Muscle of leg (tissue), 3 donors: ENCODE measurements at regions not wholly inside any gene's neighbourhood (a gene's known extent, or its start where the extent isn't known, plus 50 kb on each side); places are given as distances from the start of the nearest gene placed in this dataset.

Source experiments
- DNase-seq: peaks from one replicate; pipeline ENCODE4 v3.0.0; 2013
- H3K27ac ChIP-seq: one replicate; pipeline ENCODE4 v1.5.1; 2013; ENCODE audit warnings: mild to moderate bottlenecking, low read length, control low read depth
- H3K27me3 ChIP-seq: one replicate; pipeline ENCODE4 v1.6.1; 2013; ENCODE audit warnings: low read length; ENCODE audit not compliant: control insufficient read depth, insufficient read depth
- H3K36me3 ChIP-seq: one replicate; pipeline ENCODE4 v1.6.1; 2013; ENCODE audit warnings: low read length; ENCODE audit not compliant: control insufficient read depth, insufficient read depth
- H3K4me1 ChIP-seq: one replicate; pipeline ENCODE4 v1.6.1; 2013; ENCODE audit warnings: low read length; ENCODE audit not compliant: control insufficient read depth, insufficient read depth
- H3K4me3 ChIP-seq: one replicate; pipeline ENCODE4 v1.5.1; 2013; ENCODE audit warnings: low read length, control low read depth
- H3K9me3 ChIP-seq: replicated peaks from 2 replicates; pipeline ENCODE4 v1.6.1; 2013; ENCODE audit warnings: low read depth, low read length; ENCODE audit not compliant: control insufficient read depth
- WGBS: methylation state at CpG from one replicate; pipeline ENCODE4 v1.1.5; 2013; ENCODE audit warnings: missing lambda C conversion rate; ENCODE audit not compliant: insufficient coverage; 5-methylcytosine and 5-hydroxymethylcytosine counted together

DNA sequence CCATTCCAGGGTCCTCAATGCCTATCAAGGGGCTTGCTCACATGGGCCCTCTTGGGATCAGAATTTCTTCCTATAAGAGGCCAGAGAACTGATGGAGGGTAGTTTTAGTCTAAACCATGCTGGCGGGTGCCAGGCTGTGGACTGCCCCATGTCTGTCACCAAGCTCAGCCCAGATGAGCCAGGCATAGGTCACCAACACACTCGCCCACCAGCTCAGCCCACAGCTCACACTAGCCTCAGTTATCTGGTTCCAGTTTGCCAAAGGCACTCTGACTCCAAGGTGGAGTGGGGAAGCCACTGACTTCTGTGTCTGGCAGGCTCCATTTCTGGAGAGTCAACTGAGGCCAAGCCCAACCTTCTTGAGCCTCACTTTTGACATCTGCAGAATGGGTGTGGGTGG lies 50.7 kb upstream of the INSYN1 start:
- DNase-seq, result no peak
- no peaks in the 10 kb centered on the region for H3K36me3 ChIP-seq
- no peaks in the 10 kb centered on the region for H3K9me3 ChIP-seq
- H3K4me3 ChIP-seq, result no peak overlapping the region
- H3K27me3 ChIP-seq, result peaks cover 3% of the 10 kb centered on the region
- H3K4me1 ChIP-seq, result peaks cover 61% of the 10 kb centered on the region
- no CpG with 5 or more reads among the region's 2 CpGs for WGBS
- H3K27ac ChIP-seq, result no peak overlapping the region

DNA sequence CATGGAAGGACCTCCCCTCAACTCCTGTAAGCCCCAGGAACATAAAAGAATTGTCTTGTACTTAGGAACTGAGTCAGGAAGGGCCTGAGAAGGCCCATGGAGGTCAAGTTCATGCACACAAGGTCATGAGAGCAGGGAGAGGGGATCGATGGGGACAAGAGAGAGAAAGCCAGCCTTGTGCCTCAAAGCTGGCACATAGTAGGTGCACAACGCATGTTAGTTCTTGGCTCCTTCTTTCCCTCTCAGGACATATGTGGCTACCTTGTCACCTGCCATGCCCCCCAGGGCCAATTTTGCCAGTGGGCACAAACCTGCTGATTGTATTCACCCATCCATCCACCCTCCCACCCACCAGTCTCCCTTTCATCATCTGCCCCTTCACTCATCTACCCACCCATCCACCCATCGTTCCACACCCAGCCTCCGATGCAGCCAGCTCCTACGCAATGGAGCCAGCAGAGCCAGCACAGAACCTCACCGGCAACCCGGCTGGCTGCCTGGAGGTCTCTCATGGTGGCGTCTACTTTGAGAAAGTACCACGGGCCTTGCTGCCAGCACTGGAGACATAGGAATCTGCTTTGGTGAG lies 52.4 kb upstream of the INSYN1 start:
- no peak for DNase-seq
- H3K27ac ChIP-seq, result no peak overlapping the region
- WGBS, result 89% methylated on average over 5 of the region's 9 CpGs
- no peaks in the 10 kb centered on the region for H3K9me3 ChIP-seq
- peaks cover 5% of the 10 kb centered on the region for H3K27me3 ChIP-seq
- H3K4me1 ChIP-seq, result peaks cover 53% of the 10 kb centered on the region
- no peaks in the 10 kb centered on the region for H3K36me3 ChIP-seq
- H3K4me3 ChIP-seq, result no peak overlapping the region

GRCh38 chr15:73806698-73807483 lies 53.7 kb upstream of the INSYN1 start:
- Histone ChIP-seq H3K36me3 (no peaks in the 10 kb centered on the region), H3K27ac (no peak overlapping the region), H3K9me3 (no peaks in the 10 kb centered on the region), H3K4me3 (no peak overlapping the region), H3K4me1 (peaks cover 44% of the 10 kb centered on the region), H3K27me3 (peaks cover 5% of the 10 kb centered on the region)
- WGBS, result 72% methylated on average over 7 of the region's 12 CpGs
- DNase-seq, result no peak

- Histone ChIP-seq H3K27ac (no peak overlapping the region), H3K9me3 (no peaks in the 10 kb centered on the region), H3K27me3 (peaks cover 5% of the 10 kb centered on the region), H3K4me3 (no peak overlapping the region), H3K36me3 (no peaks in the 10 kb centered on the region), H3K4me1 (peaks cover 46% of the 10 kb centered on the region)
- 67% methylated on average over 1 of the region's 4 CpGs for WGBS
- no peak for DNase-seq
Measured at GRCh38 chr15:73807865-73808264, 54.7 kb upstream of the INSYN1 start.

DNA sequence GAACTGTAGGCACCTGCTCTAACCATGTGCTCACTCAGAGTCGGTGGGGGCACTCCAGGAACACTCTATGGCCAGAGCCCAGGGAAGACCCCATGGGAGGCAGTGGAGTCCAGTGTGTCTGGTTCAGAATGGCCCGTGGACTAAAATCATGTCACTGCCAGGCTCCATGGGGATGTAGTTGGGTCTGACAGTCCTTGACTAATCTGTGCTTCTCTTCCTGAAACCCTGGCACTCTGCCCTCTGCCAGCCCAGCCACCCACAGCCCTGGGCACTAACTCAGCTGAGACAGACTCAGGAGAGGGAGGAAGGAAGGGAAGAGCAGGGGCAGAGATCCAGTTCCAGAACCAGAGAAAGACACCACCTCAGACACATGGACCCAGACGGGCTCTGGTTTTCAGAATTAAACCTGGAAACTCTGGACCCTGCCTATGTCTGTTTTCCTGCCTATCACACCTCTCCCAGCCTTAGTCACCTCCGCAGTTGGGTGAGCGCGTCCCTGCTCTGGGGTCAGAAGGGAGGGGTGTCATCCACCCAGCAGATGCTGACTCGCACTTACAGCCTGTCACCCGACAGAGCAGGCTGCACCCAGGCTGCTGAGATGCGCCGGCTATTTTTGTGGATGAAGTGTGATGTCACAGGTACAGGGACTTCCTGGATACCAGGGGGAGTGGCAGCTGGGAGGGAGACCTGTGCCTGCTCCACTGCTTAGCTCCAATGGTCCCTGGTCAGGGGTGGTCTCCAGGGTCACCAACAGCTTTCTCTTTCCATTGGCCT lies 56.8 kb upstream of the INSYN1 start:
- H3K27me3 ChIP-seq, result peaks cover 5% of the 10 kb centered on the region
- no peak overlapping the region for H3K4me3 ChIP-seq
- peaks cover 39% of the 10 kb centered on the region for H3K4me1 ChIP-seq
- H3K36me3 ChIP-seq, result no peaks in the 10 kb centered on the region
- WGBS, result 26% methylated on average over 4 of the region's 10 CpGs
- no peak overlapping the region for H3K27ac ChIP-seq
- H3K9me3 ChIP-seq, result peaks cover 2% of the 10 kb centered on the region
- DNase-seq, result no peak

DNA sequence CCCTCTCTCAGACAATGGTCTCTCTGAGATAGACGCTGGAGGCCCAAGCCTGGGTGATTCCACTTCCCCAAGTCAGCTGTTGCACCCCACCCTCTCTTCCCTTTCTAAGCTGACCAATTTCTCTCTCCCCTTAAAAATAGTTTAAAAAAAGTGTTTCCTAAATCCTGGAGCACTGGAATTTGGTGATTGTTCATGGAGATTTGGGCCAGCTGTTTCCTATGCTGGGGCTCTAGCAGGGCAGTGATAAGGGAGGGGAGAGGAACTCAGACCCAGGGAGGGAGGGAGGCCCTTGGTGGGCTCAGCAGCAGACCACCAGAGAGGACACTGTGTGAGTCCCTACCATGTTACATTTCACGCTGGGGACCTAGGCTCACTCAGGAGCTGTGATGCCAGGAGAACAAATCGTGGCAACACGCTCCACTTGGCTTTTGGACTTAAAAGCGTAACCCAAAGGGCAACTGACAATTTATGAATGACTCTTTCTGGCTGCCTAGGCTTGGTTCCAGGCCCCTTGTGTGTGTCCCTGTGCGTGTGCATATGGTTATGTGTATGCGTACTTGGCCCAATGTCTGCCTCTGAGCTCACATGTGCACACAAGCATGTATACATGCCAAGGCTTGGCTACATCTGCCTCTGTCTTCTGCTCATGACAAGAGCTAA lies 59.8 kb upstream of the INSYN1 start:
- no peaks in the 10 kb centered on the region for H3K36me3 ChIP-seq
- peak; percentile 80 for DNase-seq
- H3K27me3 ChIP-seq, result peaks cover 3% of the 10 kb centered on the region
- H3K4me1 ChIP-seq, result peaks cover 44% of the 10 kb centered on the region
- WGBS, result 49% methylated on average over 5 of the region's 7 CpGs
- H3K27ac ChIP-seq, result peak overlapping the region; percentile 36
- H3K4me3 ChIP-seq, result no peak overlapping the region
- peaks cover 2% of the 10 kb centered on the region for H3K9me3 ChIP-seq

GRCh38 chr15:73813589-73813988 lies 59.8 kb upstream of the TBC1D21 start:
- Histone ChIP-seq H3K36me3 (no peaks in the 10 kb centered on the region), H3K27ac (no peak overlapping the region), H3K4me3 (no peak overlapping the region), H3K9me3 (peaks cover 2% of the 10 kb centered on the region), H3K4me1 (peaks cover 50% of the 10 kb centered on the region), H3K27me3 (peaks cover 3% of the 10 kb centered on the region)
- DNase-seq, result peak; percentile 51
- WGBS, result no CpG with 5 or more reads among the region's 3 CpGs

DNA sequence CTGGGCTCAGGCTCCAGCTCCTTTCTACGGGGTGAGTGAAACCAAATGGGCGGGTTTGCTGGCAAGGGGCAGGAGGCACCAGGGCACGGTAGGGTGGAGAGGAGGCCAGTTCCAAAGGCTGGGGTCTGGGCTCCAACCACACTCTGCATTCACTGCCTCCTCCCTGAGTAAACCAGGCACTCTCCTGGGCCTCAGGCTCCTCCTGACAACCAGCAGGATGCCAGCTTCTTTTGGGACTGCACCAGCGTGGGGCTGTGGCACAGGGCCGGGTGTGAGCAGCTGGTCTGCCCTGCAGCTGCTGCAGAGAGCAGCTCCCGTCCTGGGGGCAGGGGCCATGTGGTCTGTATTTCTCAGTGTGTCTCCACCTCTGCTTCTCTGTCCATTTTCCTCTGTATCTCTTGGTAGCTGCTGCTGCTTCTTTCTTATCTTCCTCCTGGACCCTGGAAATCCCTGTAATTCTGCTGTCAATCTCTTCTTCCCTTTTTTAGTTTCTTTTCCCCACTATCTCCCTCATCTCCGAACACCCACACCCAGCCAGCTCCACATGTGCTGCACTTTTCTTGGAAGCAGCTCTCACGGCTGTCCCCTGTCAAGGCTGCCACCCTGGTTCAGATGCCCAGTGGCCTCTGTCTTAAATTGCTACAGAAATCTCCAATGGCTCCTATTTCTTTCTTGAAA lies 54.9 kb upstream of the TBC1D21 start:
- peaks cover 26% of the 10 kb centered on the region for H3K4me1 ChIP-seq
- H3K9me3 ChIP-seq, result peaks cover 2% of the 10 kb centered on the region
- no peak overlapping the region for H3K4me3 ChIP-seq
- WGBS, result 44% methylated on average over 5 of the region's 8 CpGs
- no peaks in the 10 kb centered on the region for H3K36me3 ChIP-seq
- H3K27ac ChIP-seq, result no peak overlapping the region
- DNase-seq, result peak; percentile 76
- H3K27me3 ChIP-seq, result peaks cover 8% of the 10 kb centered on the region

- Histone ChIP-seq H3K27ac (no peak overlapping the region), H3K9me3 (no peaks in the 10 kb centered on the region), H3K36me3 (no peaks in the 10 kb centered on the region), H3K4me1 (peaks cover 18% of the 10 kb centered on the region), H3K4me3 (no peak overlapping the region), H3K27me3 (peaks cover 8% of the 10 kb centered on the region)
- DNase-seq, result no peak
- WGBS, result 49% methylated on average over 2 of the region's 2 CpGs
Measured at GRCh38 chr15:73821181-73821580, 52.2 kb upstream of the TBC1D21 start.
